IPS DF 6.9 (cell line): ENCODE measurements at regions not wholly inside any gene's neighbourhood (a gene's known extent, or its start where the extent isn't known, plus 50 kb on each side); places are given as distances from the start of the nearest gene placed in this dataset.

ENCODE experiments used
- DNase-seq: peaks from one replicate; pipeline ENCODE4 v3.0.0-alpha.2; 2013; ENCODE audit warnings: low read depth, low spot score
- H3K27ac ChIP-seq: one replicate; pipeline ENCODE4 v1.5.1; 2013; ENCODE audit warnings: low read length, control low read depth
- H3K27me3 ChIP-seq: 2 replicates; pipeline ENCODE4 v1.6.1; 2013; ENCODE audit warnings: mild to moderate bottlenecking, low read length; ENCODE audit not compliant: control insufficient read depth, insufficient read depth
- H3K36me3 ChIP-seq: 2 replicates; pipeline ENCODE4 v1.6.1; 2013; ENCODE audit warnings: low read length; ENCODE audit not compliant: control insufficient read depth, insufficient read depth
- H3K4me1 ChIP-seq: 2 replicates; pipeline ENCODE4 v1.6.1; 2013; ENCODE audit warnings: low read length; ENCODE audit not compliant: control insufficient read depth, insufficient read depth
- H3K4me3 ChIP-seq: 2 replicates; pipeline ENCODE4 v1.5.1; 2013; ENCODE audit warnings: mild to moderate bottlenecking, low read length
- H3K9me3 ChIP-seq: 2 replicates; pipeline ENCODE4 v1.6.1; 2013; ENCODE audit warnings: low read length, inconsistent platforms; ENCODE audit not compliant: control insufficient read depth, insufficient read depth
- WGBS: extraction: QIAGEN DNeasy Blood & Tissue Kit; methylation state at CpG from one replicate; pipeline ENCODE4 v1.1.7; 2013; ENCODE audit warnings: mixed read lengths, missing lambda C conversion rate; ENCODE audit not compliant: insufficient read length, insufficient coverage; 5-methylcytosine and 5-hydroxymethylcytosine counted together

DNA sequence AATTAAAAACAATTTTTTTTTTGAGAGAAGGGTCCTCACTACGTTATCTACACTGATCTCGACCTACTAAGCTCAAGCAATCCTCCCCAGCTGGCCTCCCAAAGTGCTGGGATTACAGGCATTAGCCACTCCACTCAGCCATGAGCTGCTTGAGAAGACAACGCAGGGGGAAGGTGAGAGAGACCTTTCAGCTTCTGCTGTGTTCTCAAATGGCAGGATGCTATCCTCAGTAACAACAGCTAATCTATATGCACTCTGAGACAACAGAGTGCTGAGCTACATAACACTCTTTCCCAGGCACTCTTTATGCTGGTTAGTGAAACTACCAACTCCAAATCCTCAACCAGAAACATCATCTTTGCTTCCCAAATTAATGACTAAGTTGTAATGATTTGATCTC is 526.1 kb downstream of the CCER1 start:
- DNase-seq, result no peak
- no peaks in the 10 kb centered on the region for H3K9me3 ChIP-seq
- WGBS, result no CpG with 5 or more reads among the region's 3 CpGs
- H3K27me3 ChIP-seq, result no peaks in the 10 kb centered on the region
- no peak overlapping the region for H3K27ac ChIP-seq
- H3K4me1 ChIP-seq, result no peaks in the 10 kb centered on the region
- no peaks in the 10 kb centered on the region for H3K36me3 ChIP-seq
- H3K4me3 ChIP-seq, result no peak overlapping the region

DNA sequence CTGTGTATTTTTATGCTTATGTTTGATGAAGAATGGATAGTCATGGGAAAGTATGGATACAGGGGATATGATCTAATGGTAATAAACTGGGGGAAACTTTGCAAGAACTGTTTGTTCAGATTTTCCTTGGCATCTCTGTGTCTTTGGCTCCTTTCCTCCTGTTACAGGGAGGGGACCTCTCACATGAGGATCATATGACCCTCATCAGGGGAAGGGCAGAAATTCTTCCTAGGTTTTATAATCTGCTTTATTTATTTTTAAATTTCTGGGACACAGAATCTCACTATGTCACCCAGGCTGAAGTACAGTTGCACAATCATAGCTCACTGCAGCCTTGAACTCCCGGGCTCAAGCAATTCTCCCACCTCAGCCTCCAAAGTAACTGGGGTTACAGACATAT is 526.5 kb downstream of the CCER1 start:
- H3K4me3 ChIP-seq, result no peak overlapping the region
- no CpG with 5 or more reads among the region's 1 CpG for WGBS
- H3K27me3 ChIP-seq, result no peaks in the 10 kb centered on the region
- H3K4me1 ChIP-seq, result no peaks in the 10 kb centered on the region
- no peak overlapping the region for H3K27ac ChIP-seq
- no peaks in the 10 kb centered on the region for H3K36me3 ChIP-seq
- no peaks in the 10 kb centered on the region for H3K9me3 ChIP-seq
- no peak for DNase-seq

DNA sequence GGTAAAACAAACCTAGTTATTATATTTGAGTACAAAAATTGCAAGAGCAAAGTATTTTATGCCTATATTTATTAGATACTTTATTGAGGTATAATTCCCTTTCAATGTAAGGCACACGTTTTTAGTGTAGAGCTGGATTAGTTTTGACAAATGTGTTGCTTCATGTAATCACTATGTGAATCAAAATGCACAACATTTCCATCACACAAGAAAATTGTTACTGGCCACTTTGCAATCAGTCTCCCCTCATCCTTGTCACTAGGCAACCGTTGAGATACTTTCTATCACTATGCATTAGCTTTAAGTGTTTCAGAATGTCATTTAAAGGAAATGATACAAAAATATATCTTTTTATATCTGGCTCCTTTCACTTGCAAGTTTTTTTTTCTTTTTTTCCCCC is 531.0 kb downstream of the CCER1 start:
- no CpG with 5 or more reads among the region's 2 CpGs for WGBS
- H3K27me3 ChIP-seq, result no peaks in the 10 kb centered on the region
- no peaks in the 10 kb centered on the region for H3K36me3 ChIP-seq
- no peak overlapping the region for H3K4me3 ChIP-seq
- H3K4me1 ChIP-seq, result no peaks in the 10 kb centered on the region
- DNase-seq, result no peak
- H3K27ac ChIP-seq, result no peak overlapping the region
- no peaks in the 10 kb centered on the region for H3K9me3 ChIP-seq

DNA sequence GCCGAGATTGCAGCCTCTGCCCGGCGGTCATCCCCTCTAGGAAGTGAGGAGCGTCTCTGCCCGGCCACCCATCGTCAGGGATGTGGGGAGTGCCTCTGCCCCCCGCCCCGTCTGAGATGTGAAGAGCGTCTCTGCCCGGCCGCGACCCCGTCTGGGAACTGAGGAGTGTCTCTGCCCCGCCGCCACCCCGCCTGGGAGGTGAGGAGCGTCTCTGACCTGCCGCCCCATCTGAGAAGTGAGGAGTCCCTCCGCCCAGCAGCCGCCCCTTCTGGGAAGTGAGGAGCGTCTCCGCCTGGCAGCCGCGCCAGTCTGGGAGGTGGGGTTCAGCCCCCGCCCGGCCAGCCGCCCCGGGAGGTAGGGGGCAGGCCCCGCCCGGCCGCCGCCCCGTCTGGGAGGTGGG is 544.0 kb downstream of the CCER1 start:
- H3K4me3 ChIP-seq, result no peak overlapping the region
- DNase-seq, result no peak
- no CpG with 5 or more reads among the region's 33 CpGs for WGBS

DNA sequence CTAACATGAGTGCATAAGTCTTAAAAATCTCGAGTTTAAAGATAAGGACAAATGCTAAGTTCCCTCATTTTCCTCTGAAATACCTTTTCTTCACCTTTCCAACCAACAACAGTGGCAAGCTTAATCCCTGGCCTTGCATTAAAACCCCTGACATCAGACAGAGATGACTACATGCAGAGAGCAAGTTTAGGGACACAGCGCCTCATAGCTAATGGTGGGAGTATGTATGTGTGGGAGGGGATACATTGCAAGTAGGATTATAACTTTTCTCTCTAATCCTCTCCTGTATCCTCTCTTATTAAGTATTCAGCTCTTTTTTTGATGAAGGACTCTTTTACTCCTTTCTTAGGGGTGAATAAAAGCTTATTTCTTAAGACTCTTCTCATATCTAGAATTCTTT is 547.1 kb downstream of the CCER1 start:
- no peaks in the 10 kb centered on the region for H3K4me1 ChIP-seq
- H3K36me3 ChIP-seq, result no peaks in the 10 kb centered on the region
- H3K9me3 ChIP-seq, result no peaks in the 10 kb centered on the region
- no CpG with 5 or more reads among the region's 2 CpGs for WGBS
- no peaks in the 10 kb centered on the region for H3K27me3 ChIP-seq
- no peak for DNase-seq
- no peak overlapping the region for H3K27ac ChIP-seq
- no peak overlapping the region for H3K4me3 ChIP-seq

More for the DNA sequence above, 544.0 kb downstream of the CCER1 start:
- Histone ChIP-seq H3K4me1 (no peaks in the 10 kb centered on the region), H3K27me3 (no peaks in the 10 kb centered on the region), H3K36me3 (no peaks in the 10 kb centered on the region), H3K9me3 (no peaks in the 10 kb centered on the region), H3K27ac (no peak overlapping the region)

DNA sequence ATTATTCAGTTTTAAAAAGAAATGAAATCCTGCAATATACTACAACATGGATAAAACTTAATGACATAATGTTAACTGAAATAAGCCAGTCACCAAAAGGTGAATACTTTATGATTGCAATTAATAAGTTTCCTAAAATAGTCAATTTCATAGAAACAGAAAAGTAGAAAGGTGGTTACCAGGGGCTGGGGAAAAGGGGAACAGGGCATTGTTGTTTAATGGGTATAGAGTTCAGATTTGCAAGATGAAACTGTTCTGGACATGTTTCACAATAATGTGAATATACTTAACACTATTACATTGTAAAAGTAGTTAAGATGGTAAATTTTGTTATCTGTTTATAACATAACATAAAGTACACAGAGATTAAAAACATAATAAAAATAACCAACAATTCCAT is 550.9 kb downstream of the CCER1 start:
- H3K4me3 ChIP-seq, result no peak overlapping the region
- no peaks in the 10 kb centered on the region for H3K4me1 ChIP-seq
- no peak for DNase-seq
- no peak overlapping the region for H3K27ac ChIP-seq
- H3K9me3 ChIP-seq, result no peaks in the 10 kb centered on the region
- no peaks in the 10 kb centered on the region for H3K27me3 ChIP-seq
- no peaks in the 10 kb centered on the region for H3K36me3 ChIP-seq

DNA sequence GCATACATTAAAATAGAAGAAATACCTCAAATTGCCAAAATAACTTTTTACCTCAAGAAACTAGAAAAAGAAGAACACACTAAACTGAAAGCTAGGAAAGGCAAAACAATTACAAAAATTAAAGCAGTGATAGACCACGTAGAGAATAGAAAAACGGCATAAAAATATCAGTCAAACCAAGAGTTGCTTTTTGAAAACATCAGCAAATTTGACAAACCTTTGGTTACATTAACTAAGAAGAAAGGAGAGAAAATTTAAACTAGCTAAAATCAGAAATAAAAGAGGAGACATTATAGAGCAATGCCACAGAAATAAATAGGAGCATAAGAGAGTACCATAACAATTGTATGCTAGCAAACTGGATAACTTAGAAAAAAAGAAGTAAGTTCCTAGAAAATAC is 553.8 kb downstream of the CCER1 start:
- no peaks in the 10 kb centered on the region for H3K4me1 ChIP-seq
- DNase-seq, result no peak
- H3K27ac ChIP-seq, result no peak overlapping the region
- no peaks in the 10 kb centered on the region for H3K36me3 ChIP-seq
- H3K9me3 ChIP-seq, result no peaks in the 10 kb centered on the region
- no peaks in the 10 kb centered on the region for H3K27me3 ChIP-seq
- no CpG with 5 or more reads among the region's 2 CpGs for WGBS
- no peak overlapping the region for H3K4me3 ChIP-seq

DNA sequence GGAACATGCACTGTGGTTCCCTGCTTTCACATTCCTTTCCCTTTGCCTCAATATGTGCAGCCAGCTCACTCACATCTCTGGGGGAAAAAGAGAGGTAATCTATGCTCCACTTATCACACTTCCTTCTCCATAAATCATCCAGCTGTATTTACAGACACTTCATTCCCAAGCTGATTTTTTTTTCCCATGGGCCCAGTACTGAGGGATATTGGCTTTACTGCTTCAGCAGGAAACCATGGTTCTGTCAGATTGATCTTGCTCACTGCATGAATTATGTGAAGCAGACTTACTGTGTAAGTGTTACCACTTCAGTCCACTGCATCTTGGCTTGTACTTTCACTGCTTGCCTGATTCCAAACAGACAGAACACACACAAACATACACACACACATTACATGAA is 555.6 kb downstream of the CCER1 start:
- Histone ChIP-seq H3K4me3 (no peak overlapping the region), H3K27ac (no peak overlapping the region), H3K36me3 (no peaks in the 10 kb centered on the region), H3K27me3 (no peaks in the 10 kb centered on the region), H3K9me3 (no peaks in the 10 kb centered on the region), H3K4me1 (no peaks in the 10 kb centered on the region)
- no peak for DNase-seq

DNA sequence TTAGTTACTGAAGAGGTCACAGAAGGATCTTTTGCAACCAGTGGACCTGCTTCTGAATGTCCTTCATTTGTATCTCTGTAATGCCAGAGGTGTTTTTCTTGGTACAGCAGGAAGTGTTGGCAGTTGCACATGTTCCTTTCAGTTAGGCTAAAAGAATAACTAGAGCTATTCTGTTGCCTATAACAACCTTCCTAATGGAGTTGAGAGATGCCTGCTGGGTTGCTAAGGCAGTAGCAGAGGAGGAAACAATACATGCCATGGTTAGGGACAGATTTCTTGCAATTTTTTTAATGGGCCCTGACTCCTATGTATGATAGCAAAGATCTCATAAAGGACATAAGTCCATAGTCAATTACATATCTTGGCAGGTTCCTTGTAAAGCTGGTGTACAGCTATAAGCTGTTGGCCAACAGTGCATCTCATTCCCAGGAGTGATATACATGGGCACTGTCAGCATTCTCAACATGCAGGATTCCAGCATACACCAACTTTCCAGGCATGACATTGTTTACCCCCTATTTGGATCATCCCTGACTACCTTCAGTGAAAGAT is 556.6 kb downstream of the CCER1 start:
- H3K4me1 ChIP-seq, result no peaks in the 10 kb centered on the region

DNA sequence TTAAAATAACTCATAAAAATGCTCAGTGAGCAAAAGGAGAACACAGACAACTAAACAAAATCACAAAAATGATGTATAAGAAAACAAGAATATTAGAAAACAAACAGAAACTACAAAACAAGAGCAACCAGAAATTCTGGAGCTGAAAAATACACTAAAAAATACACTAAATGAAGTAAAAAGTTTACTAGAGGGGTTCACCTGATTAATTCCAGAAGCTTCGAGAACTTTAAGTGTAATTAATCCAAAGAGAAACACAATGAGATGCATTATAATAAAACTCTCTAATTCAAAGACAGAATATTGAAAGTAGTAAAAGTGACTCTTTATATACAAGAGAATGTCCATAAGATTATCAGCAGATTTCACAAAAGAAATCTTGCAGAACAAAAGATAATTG is 558.4 kb downstream of the CCER1 start:
- no CpG with 5 or more reads among the region's 1 CpG for WGBS
- no peaks in the 10 kb centered on the region for H3K4me1 ChIP-seq
- H3K27ac ChIP-seq, result no peak overlapping the region
- H3K4me3 ChIP-seq, result no peak overlapping the region
- DNase-seq, result no peak
- no peaks in the 10 kb centered on the region for H3K9me3 ChIP-seq
- H3K36me3 ChIP-seq, result no peaks in the 10 kb centered on the region
- no peaks in the 10 kb centered on the region for H3K27me3 ChIP-seq

More for the DNA sequence above, 556.6 kb downstream of the CCER1 start:
- Histone ChIP-seq H3K4me3 (no peak overlapping the region), H3K27ac (no peak overlapping the region), H3K9me3 (no peaks in the 10 kb centered on the region), H3K27me3 (no peaks in the 10 kb centered on the region), H3K36me3 (no peaks in the 10 kb centered on the region)
- no peak for DNase-seq

DNA sequence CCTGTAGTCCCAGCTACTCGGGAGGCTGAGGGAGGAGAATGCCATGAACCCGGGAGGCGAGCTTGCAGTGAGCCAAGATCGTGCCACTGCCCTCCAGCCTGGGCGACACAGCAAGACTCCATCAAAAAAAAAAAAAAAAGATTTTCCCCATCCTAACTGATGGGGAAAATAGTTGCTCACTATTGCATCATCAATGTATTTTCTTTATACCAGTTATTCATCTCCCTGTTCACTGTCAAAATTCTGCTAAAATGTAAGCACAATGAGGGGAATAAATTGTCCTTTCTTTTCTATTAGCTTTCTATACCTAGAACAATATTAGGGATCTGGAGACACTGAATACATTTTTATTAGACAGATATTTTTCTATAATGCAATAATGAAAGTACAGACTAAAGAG is 561.3 kb downstream of the CCER1 start:
- no peaks in the 10 kb centered on the region for H3K36me3 ChIP-seq
- no peak overlapping the region for H3K4me3 ChIP-seq
- H3K9me3 ChIP-seq, result no peaks in the 10 kb centered on the region
- DNase-seq, result no peak
- WGBS, result no CpG with 5 or more reads among the region's 5 CpGs
- H3K27me3 ChIP-seq, result no peaks in the 10 kb centered on the region
- no peaks in the 10 kb centered on the region for H3K4me1 ChIP-seq
- no peak overlapping the region for H3K27ac ChIP-seq
